Lung (tissue), 11 donors: ENCODE measurements at regions not wholly inside any gene's neighbourhood (a gene's known extent, or its start where the extent isn't known, plus 50 kb on each side); places are given as distances from the start of the nearest gene placed in this dataset.

Source experiments
- ATAC-seq: fragments of 200-7000 bp; cut with Tn5 transposase; one replicate; pipeline ENCODE4 v1.9.1; 2020; ENCODE audit warnings: moderate number of reproducible peaks; ENCODE audit not compliant: insufficient read depth, low FRiP score
- DNase-seq, 3 donors: peaks; one replicate each; pipeline ENCODE4 v3.0.0-alpha.2; 2013 to 2017
- H3K27ac ChIP-seq, 2 donors: one replicate each; pipeline ENCODE4 v1.5.1; 2013; ENCODE audit warnings: mild to moderate bottlenecking in 2 of 2, moderate library complexity in 2 of 2, control low read depth in 1 of 2, inconsistent platforms in 1 of 2, low read depth in 1 of 2, low read length in 1 of 2
- H3K27me3 ChIP-seq, 3 donors: one replicate each; pipeline ENCODE4 v1.5.1; 2013; ENCODE audit warnings: low read length in 2 of 3; ENCODE audit not compliant: control insufficient read depth in 3 of 3, insufficient read depth in 3 of 3
- H3K36me3 ChIP-seq, 4 donors: one replicate each; pipeline ENCODE4 v1.5.1; 2013; ENCODE audit warnings: low read length in 4 of 4, mild to moderate bottlenecking in 1 of 4, moderate library complexity in 1 of 4; ENCODE audit not compliant: control insufficient read depth in 4 of 4, insufficient read depth in 4 of 4
- H3K4me1 ChIP-seq, 5 donors: one replicate each; pipeline ENCODE4 v1.5.1; 2013; ENCODE audit warnings: low read length in 5 of 5, mild to moderate bottlenecking in 2 of 5, moderate library complexity in 1 of 5; ENCODE audit not compliant: control insufficient read depth in 5 of 5, insufficient read depth in 5 of 5
- H3K4me3 ChIP-seq: one replicate; pipeline ENCODE4 v1.5.1; 2013; ENCODE audit warnings: mild to moderate bottlenecking, control low read depth, moderate library complexity
- H3K9ac ChIP-seq, 2 donors: one replicate each; pipeline ENCODE4 v1.5.1; 2013; ENCODE audit warnings: low read length in 2 of 2, control low read depth in 1 of 2; ENCODE audit not compliant: insufficient read depth in 1 of 2
- H3K9me3 ChIP-seq, 4 donors: one replicate each; pipeline ENCODE4 v1.5.1; 2013; ENCODE audit warnings: low read length in 3 of 4, mild to moderate bottlenecking in 1 of 4, moderate library complexity in 1 of 4; ENCODE audit not compliant: control insufficient read depth in 4 of 4, insufficient read depth in 3 of 4
- CTCF ChIP-seq: IDR thresholded peaks from 2 replicates; pipeline ENCODE4 v1.5.1; 2012; ENCODE audit warnings: mild to moderate bottlenecking; ENCODE audit errors: control extremely low read depth, extremely low read depth
- WGBS, 2 donors: extraction: QIAGEN DNeasy Blood & Tissue Kit; methylation state at CpG; one replicate each; pipeline ENCODE4 v1.1.7; 2013; 5-methylcytosine and 5-hydroxymethylcytosine counted together
- donor health status: control.
- donor health status: control.
- donor health status: Bipolar disorder and iron deficiency.
- donor health status: healthy.
- donor health status: DM: yes; HTN: yes; CAD: no.

- 77 to 84% methylated on average over 6 of the region's 6 CpGs for whole genome bisulfite sequencing, 2 donors
- Histone ChIP-seq H3K9ac (peak overlapping the region in 1 of 2 donors; percentile 11), H3K36me3 (no peaks in the 10 kb centered on the region), H3K27ac (no peak overlapping the region), H3K9me3 (no peaks in the 10 kb centered on the region), H3K4me1 (peaks cover 0 to 63% (median 16%) of the 10 kb centered on the region in 5 donors), H3K27me3 (no peaks in the 10 kb centered on the region), H3K4me3 (no peak overlapping the region)
- peak; percentile 79 to 89 (median 87) for DNase-seq
- TF ChIP-seq CTCF: no peak
- no peak for ATAC-seq
Measured at GRCh38 chr2:10985260-10985659, 73.5 kb downstream of the KCNF1 start.

GRCh38 chr2:10985901-10986535 lies 74.3 kb downstream of the KCNF1 start:
- TF ChIP-seq CTCF: no peak
- 93 to 96% methylated on average over 9 of the region's 9 CpGs for WGBS, 2 donors
- H3K4me3 ChIP-seq: no peak overlapping the region
- H3K9me3 ChIP-seq: no peaks in the 10 kb centered on the region
- ATAC-seq: no peak
- no peaks in the 10 kb centered on the region for H3K27me3 ChIP-seq
- H3K36me3 ChIP-seq: no peaks in the 10 kb centered on the region
- peaks cover 0 to 55% (median 12%) of the 10 kb centered on the region in 5 donors for H3K4me1 ChIP-seq
- no peak overlapping the region for H3K27ac ChIP-seq
- H3K9ac ChIP-seq: no peak overlapping the region
- no peak for DNase-seq

- H3K27me3 ChIP-seq: no peaks in the 10 kb centered on the region
Measured at GRCh38 chr2:10987439-10987838, 75.7 kb downstream of the KCNF1 start.

More at GRCh38 chr2:10987439-10987838, 75.7 kb downstream of the KCNF1 start:
- Histone ChIP-seq H3K9ac (no peak overlapping the region), H3K9me3 (no peaks in the 10 kb centered on the region), H3K4me3 (no peak overlapping the region), H3K27ac (no peak overlapping the region), H3K36me3 (no peaks in the 10 kb centered on the region), H3K4me1 (peaks cover 0 to 42% (median 12%) of the 10 kb centered on the region in 5 donors)
- DNase-seq (no peak), ATAC-seq (no peak)
- no peak for TF ChIP-seq CTCF
- WGBS, 2 donors: 81 to 87% methylated on average over 2 of the region's 2 CpGs
